H1 (cell line): ENCODE measurements at regions not wholly inside any gene's neighbourhood (a gene's known extent, or its start where the extent isn't known, plus 50 kb on each side); places are given as distances from the start of the nearest gene placed in this dataset.

Experiments
- CTCF ChIA-PET: fragments of 300-600 bp; sonication (Branson Sonifier 250); formaldehyde crosslinking; loops from one replicate; lab custom pipeline; 2021; ENCODE audit not compliant: partially characterized antibody; lab: Charles Lee
- POLR2A ChIA-PET: fragments of 300-600 bp; sonication (Branson Sonifier 250); formaldehyde crosslinking; loops from one replicate; lab custom pipeline; 2021; ENCODE audit warnings: inconsistent platforms; ENCODE audit not compliant: partially characterized antibody; lab: Charles Lee
- DNase-seq, 2 experiments: peaks; one replicate each; pipeline versions ENCODE4 v3.0.0 to v3.0.0-alpha.2; 2010 to 2022; ENCODE audit warnings: low spot score in 2 of 2, low read depth in 1 of 2, mixed read lengths in 1 of 2
- FAIRE-seq: peaks from 2 replicates; lab custom pipeline; 2011; peaks lifted over from hg19 to GRCh38; lab: Jason Lieb, UNC
- H2AFZ ChIP-seq: 2 replicates; pipeline ENCODE4 v1.8.1; 2012; ENCODE audit warnings: low read length, inconsistent platforms
- H2AK5ac ChIP-seq: 2 replicates; pipeline ENCODE4 v1.6.1; 2013; ENCODE audit warnings: low read depth, low read length
- H2BK120ac ChIP-seq: replicated peaks from 2 replicates; pipeline ENCODE3; 2013; ENCODE audit warnings: low read depth, low read length, inconsistent platforms
- H2BK12ac ChIP-seq: 2 replicates; pipeline ENCODE4 v1.6.1; 2013; ENCODE audit warnings: low read depth, low read length
- H2BK15ac ChIP-seq: 2 replicates; pipeline ENCODE4 v1.6.1; 2013; ENCODE audit warnings: low read length
- H2BK20ac ChIP-seq: 2 replicates; pipeline ENCODE4 v1.6.1; 2013; ENCODE audit warnings: low read length
- H2BK5ac ChIP-seq: 2 replicates; pipeline ENCODE4 v1.6.1; 2013; ENCODE audit warnings: low read depth, low read length
- H3K14ac ChIP-seq: 2 replicates; pipeline ENCODE4 v1.6.1; 2013; ENCODE audit warnings: inconsistent platforms; ENCODE audit not compliant: insufficient read length
- H3K18ac ChIP-seq: 2 replicates; pipeline ENCODE4 v1.6.1; 2013; ENCODE audit warnings: low read length; ENCODE audit errors: extremely low read depth
- H3K23ac ChIP-seq: 2 replicates; pipeline ENCODE4 v1.6.1; 2013; ENCODE audit warnings: inconsistent platforms; ENCODE audit not compliant: insufficient read length
- H3K23me2 ChIP-seq: 2 replicates; pipeline ENCODE4 v1.6.1; 2013; ENCODE audit warnings: low read depth, low read length
- H3K27ac ChIP-seq: 2 replicates; pipeline ENCODE4 v1.6.1; 2011; ENCODE audit warnings: low read depth, low read length, inconsistent platforms
- H3K27me3 ChIP-seq, 4 experiments: replicated peaks in 1 of 4; 1 replicate in 1 of 4; 2 replicates in 3 of 4; pipeline versions ENCODE4 v1.6.1 to v1.8.1; 2011 to 2013; ENCODE audit warnings: low read length in 3 of 4, mild to moderate bottlenecking in 3 of 4, inconsistent platforms in 2 of 4, mixed read lengths in 2 of 4, moderate library complexity in 1 of 4; ENCODE audit not compliant: control insufficient read depth in 3 of 4, insufficient read depth in 3 of 4; ENCODE audit errors: extremely low read depth in 1 of 4
- H3K36me3 ChIP-seq, 4 experiments: 2 replicates each; pipeline versions ENCODE4 v1.6.1 to v1.8.1; 2011 to 2013; ENCODE audit warnings: mild to moderate bottlenecking in 4 of 4, low read length in 3 of 4, moderate library complexity in 2 of 4, control low read depth in 1 of 4, inconsistent platforms in 1 of 4; ENCODE audit not compliant: insufficient read depth in 4 of 4, control insufficient read depth in 2 of 4
- H3K4ac ChIP-seq: replicated peaks from 2 replicates; pipeline ENCODE3; 2013; ENCODE audit warnings: low read length, low read depth, mixed read lengths, inconsistent platforms; ENCODE audit not compliant: insufficient read length
- H3K4me1 ChIP-seq, 4 experiments: replicated peaks in 1 of 4; 1 replicate in 1 of 4; 2 replicates in 3 of 4; pipeline versions ENCODE4 v1.6.1 to v1.8.1; 2011 to 2013; ENCODE audit warnings: low read length in 3 of 4, inconsistent platforms in 2 of 4, mixed read lengths in 1 of 4; ENCODE audit not compliant: insufficient read depth in 4 of 4, control insufficient read depth in 3 of 4
- H3K4me2 ChIP-seq, 2 experiments: 2 replicates each; pipeline versions ENCODE4 v1.6.1 to v1.8.1; 2011 to 2013; ENCODE audit warnings: low read depth in 2 of 2, low read length in 2 of 2, control low read depth in 1 of 2, inconsistent platforms in 1 of 2, mild to moderate bottlenecking in 1 of 2; ENCODE audit not compliant: insufficient read depth in 1 of 2
- H3K4me3 ChIP-seq, 4 experiments: fragments of 200-600, 300-600 bp in 1 of 4; sonication (generic), shearing (Covaris generic), sonication (Bioruptor Twin) in 1 of 4; 2 replicates each; pipeline versions ENCODE4 v1.5.1 to v1.8.1; 2011 to 2016; ENCODE audit warnings: low read length in 4 of 4, low read depth in 3 of 4, control low read depth in 2 of 4, inconsistent platforms in 2 of 4, mild to moderate bottlenecking in 2 of 4, mixed read lengths in 1 of 4, moderate library complexity in 1 of 4; ENCODE audit not compliant: insufficient read depth in 2 of 4; ENCODE audit errors: extremely low read depth in 1 of 4
- H3K56ac ChIP-seq: replicated peaks from 2 replicates; pipeline ENCODE3; 2013; ENCODE audit warnings: low read depth, mild to moderate bottlenecking, mixed read lengths, low read length, inconsistent platforms; ENCODE audit not compliant: insufficient read length
- H3K79me1 ChIP-seq: 2 replicates; pipeline ENCODE4 v1.6.1; 2013; ENCODE audit warnings: low read depth, low read length, control low read depth
- H3K79me2 ChIP-seq, 2 experiments: 2 replicates each; pipeline versions ENCODE4 v1.6.1 to v1.8.1; 2012 to 2013; ENCODE audit warnings: low read length in 2 of 2, mild to moderate bottlenecking in 2 of 2, inconsistent platforms in 1 of 2; ENCODE audit not compliant: insufficient read depth in 2 of 2, control insufficient read depth in 1 of 2
- H3K9ac ChIP-seq, 4 experiments: replicated peaks in 1 of 4; 1 replicate in 1 of 4; 2 replicates in 3 of 4; pipeline versions ENCODE4 v1.6.1 to v1.8.1; 2011 to 2013; ENCODE audit warnings: low read depth in 3 of 4, low read length in 3 of 4, control low read depth in 2 of 4, mild to moderate bottlenecking in 2 of 4, moderate library complexity in 2 of 4, inconsistent platforms in 1 of 4; ENCODE audit errors: extremely low read depth in 1 of 4
- H3K9me3 ChIP-seq, 2 experiments: 2 replicates each; pipeline versions ENCODE4 v1.6.1 to v1.8.1; 2012 to 2013; ENCODE audit warnings: mild to moderate bottlenecking in 2 of 2, moderate library complexity in 2 of 2, control low read depth in 1 of 2, inconsistent platforms in 1 of 2, low read depth in 1 of 2, low read length in 1 of 2, mixed read lengths in 1 of 2; ENCODE audit not compliant: insufficient read depth in 2 of 2
- H4K20me1 ChIP-seq, 2 experiments: replicated peaks in 1 of 2; 2 replicates each; pipeline versions ENCODE3 to v1.8.1; 2011 to 2013; ENCODE audit warnings: inconsistent platforms in 2 of 2, low read length in 2 of 2, mild to moderate bottlenecking in 1 of 2; ENCODE audit not compliant: insufficient read depth in 2 of 2, control insufficient read depth in 1 of 2
- H4K5ac ChIP-seq: 2 replicates; pipeline ENCODE4 v1.6.1; 2013; ENCODE audit warnings: low read length, low read depth, mixed read lengths, inconsistent platforms; ENCODE audit not compliant: insufficient read length
- H4K8ac ChIP-seq: 2 replicates; pipeline ENCODE4 v1.8.0; 2013; ENCODE audit warnings: mild to moderate bottlenecking, moderate library complexity, low read length, inconsistent platforms; ENCODE audit not compliant: insufficient read depth; ENCODE audit errors: extremely low read depth
- H4K91ac ChIP-seq: replicated peaks from 2 replicates; pipeline ENCODE3; 2013; ENCODE audit warnings: low read length, mixed read lengths, inconsistent platforms; ENCODE audit not compliant: insufficient read length
- CBX8 ChIP-seq: fragments of 300-800, 300-1000 bp; sonication (generic); IDR thresholded peaks from 2 replicates; pipeline ENCODE4 v1.7.1; 2016; ENCODE audit warnings: low read depth, low read length, borderline replicate concordance
- EGR1 ChIP-seq: IDR thresholded peaks from 2 replicates; pipeline ENCODE4 v1.6.1; 2011; ENCODE audit warnings: low read depth, low read length, borderline replicate concordance
- NANOG ChIP-seq: IDR thresholded peaks from 2 replicates; pipeline ENCODE4 v1.6.1; 2011; ENCODE audit warnings: low read length, low read depth, mild to moderate bottlenecking, inconsistent platforms; ENCODE audit not compliant: insufficient read depth, poor library complexity, severe bottlenecking
- SUZ12 ChIP-seq: fragments of 200-600 bp; sonication (generic); IDR thresholded peaks from 2 replicates; pipeline ENCODE4 v1.6.1; 2012; ENCODE audit warnings: mild to moderate bottlenecking, inconsistent platforms, low read length, moderate library complexity, mixed read lengths
- WGBS, 2 experiments: shearing (Covaris generic) in 1 of 2; methylation state at CpG; one replicate each; pipeline versions ENCODE4 v1.1.6 to v1.1.7; 2013 to 2015; ENCODE audit warnings: low lambda C conversion rate in 2 of 2, mixed read lengths in 2 of 2, inconsistent platforms in 1 of 2, low coverage in 1 of 2, missing lambda C conversion rate in 1 of 2; ENCODE audit not compliant: insufficient replicate concordance in 2 of 2, insufficient coverage in 1 of 2, insufficient read length in 1 of 2; ENCODE audit errors: extremely low coverage in 1 of 2, missing lambda C conversion rate in 1 of 2; 5-methylcytosine and 5-hydroxymethylcytosine counted together

DNA sequence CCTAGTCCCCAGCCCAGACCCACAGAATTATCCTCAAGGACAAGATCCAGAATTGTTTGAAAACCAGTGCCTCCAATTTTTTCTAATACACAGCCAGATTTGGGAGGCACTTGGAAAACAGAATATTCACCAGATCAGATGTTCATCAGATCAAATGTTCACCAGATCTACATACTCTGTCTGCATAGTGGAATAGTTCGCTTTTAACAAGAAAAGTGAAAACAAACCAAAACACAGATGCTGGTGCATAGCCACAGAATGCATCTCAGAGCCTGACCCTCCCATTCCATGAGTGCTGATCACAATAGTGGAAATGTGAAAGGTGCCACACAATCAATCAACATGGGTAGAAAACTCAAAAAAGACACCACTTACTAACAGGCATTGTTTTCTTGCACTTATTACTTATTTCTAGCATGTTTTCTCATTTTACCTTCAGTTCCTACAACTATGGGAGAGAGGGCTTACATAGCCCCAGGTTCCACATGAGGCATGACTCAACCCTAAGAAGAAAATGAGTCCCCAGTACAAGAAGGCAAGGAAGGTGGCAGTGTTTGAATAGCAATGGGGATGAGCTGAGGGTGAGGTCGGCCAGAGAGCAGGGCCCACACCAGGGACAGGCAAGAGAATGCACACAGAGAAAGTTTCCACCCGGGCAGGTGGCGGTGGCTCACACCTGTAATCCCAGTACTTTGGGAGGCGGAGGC is 432.7 kb upstream of the NFE2L3 start:
- CTCF ChIA-PET: interaction anchor here (1.0 to 2.9 kb wide), 9 partner anchors 8 to 134 kb away, joined by 3 to 25 read pairs (median 6); no protein-coding TSS in a partner anchor
- no peaks in the 10 kb centered on the region for H3K9me3 ChIP-seq
- POLR2A ChIA-PET: interaction anchor here (2.1 kb wide), 1 partner anchor 14 kb away, joined by 5 read pairs; no protein-coding TSS in a partner anchor
- H4K5ac ChIP-seq: no peak overlapping the region
- DNase-seq (no peak), FAIRE-seq (no peak)
- no peak overlapping the region for H3K18ac ChIP-seq
- H4K8ac ChIP-seq: no peak overlapping the region
- H3K14ac ChIP-seq: no peak overlapping the region
- peaks cover 0 to 3% (median 2%) of the 10 kb centered on the region in 4 experiments; a peak in 2 of 7 replicates for H3K4me1 ChIP-seq
- no peaks in the 10 kb centered on the region for H3K79me1 ChIP-seq
- no peak overlapping the region for H2BK5ac ChIP-seq
- no peaks in the 10 kb centered on the region; the same call in 1 of the 2 replicates for H3K23me2 ChIP-seq
- H3K27ac ChIP-seq: no peak overlapping the region
- WGBS, 2 experiments: 89% methylated on average over 5 of the region's 5 CpGs; no CpG with 5 or more reads in 1 of the 2 experiments
- no peak overlapping the region for H3K4ac ChIP-seq
- no peaks in the 10 kb centered on the region for H4K20me1 ChIP-seq
- no peak overlapping the region for H2BK15ac ChIP-seq
- H3K4me3 ChIP-seq: no peak overlapping the region
- H3K79me2 ChIP-seq: no peaks in the 10 kb centered on the region
- H2BK12ac ChIP-seq: no peak overlapping the region
- H2AFZ ChIP-seq: no peak overlapping the region
- no peak overlapping the region for H3K56ac ChIP-seq
- no peak overlapping the region for H2BK120ac ChIP-seq
- no peak overlapping the region for H2BK20ac ChIP-seq
- no peak overlapping the region for H4K91ac ChIP-seq
- no peak for TF ChIP-seq NANOG
- no peak for TF ChIP-seq EGR1
- TF ChIP-seq CBX8: no peak
- no peak for TF ChIP-seq SUZ12
- TF ChIP-seq, all 59 proteins: peak for 0
- H3K4me2 ChIP-seq: no peak overlapping the region
- H3K9ac ChIP-seq: no peak overlapping the region
- H3K36me3 ChIP-seq: no peaks in the 10 kb centered on the region
- H3K23ac ChIP-seq: no peak overlapping the region
- H3K27me3 ChIP-seq: no peaks in the 10 kb centered on the region
- no peak overlapping the region for H2AK5ac ChIP-seq
